Loucy (cell line): ENCODE measurements at regions not wholly inside any gene's neighbourhood (a gene's known extent, or its start where the extent isn't known, plus 50 kb on each side); places are given as distances from the start of the nearest gene placed in this dataset.

ENCODE experiments used
- H2AFZ ChIP-seq: fragments of 200-600 bp; sonication (generic); 2 replicates; pipeline ENCODE4 v1.6.0; 2016; ENCODE audit warnings: antibody characterized with exemption, mild to moderate bottlenecking, low read length, moderate library complexity
- H3F3A ChIP-seq: fragments of 200-600 bp; 2 replicates; pipeline ENCODE4 v1.6.0; 2016; ENCODE audit warnings: antibody characterized with exemption, low read depth, mild to moderate bottlenecking
- H3K27me3 ChIP-seq: fragments of 200-600 bp; sonication (generic); 2 replicates; pipeline ENCODE4 v1.6.1; 2014; ENCODE audit warnings: low read length, mild to moderate bottlenecking; ENCODE audit not compliant: insufficient read depth, poor library complexity, severe bottlenecking
- H3K36me3 ChIP-seq: fragments of 200-600 bp; sonication (generic); 2 replicates; pipeline ENCODE4 v1.6.1; 2016; ENCODE audit warnings: low read length; ENCODE audit not compliant: insufficient read depth
- H3K4me1 ChIP-seq: fragments of 200-600 bp; sonication (generic); 2 replicates; pipeline ENCODE4 v1.5.1; 2014; ENCODE audit warnings: low read length, mild to moderate bottlenecking; ENCODE audit not compliant: insufficient read depth, poor library complexity, severe bottlenecking
- H3K4me2 ChIP-seq: fragments of 200-600 bp; sonication (generic); 2 replicates; pipeline ENCODE4 v1.6.0; 2014; ENCODE audit warnings: antibody characterized with exemption, low read length, low read depth, mild to moderate bottlenecking; ENCODE audit not compliant: poor library complexity, severe bottlenecking
- H3K4me3 ChIP-seq: fragments of 200-600 bp; sonication (generic); 2 replicates; pipeline ENCODE4 v1.5.1; 2014; ENCODE audit warnings: low read length, mild to moderate bottlenecking, mixed read lengths; ENCODE audit not compliant: poor library complexity, severe bottlenecking
- H3K79me2 ChIP-seq: fragments of 200-600 bp; sonication (generic); 2 replicates; pipeline ENCODE4 v1.6.1; 2014; ENCODE audit warnings: low read length; ENCODE audit not compliant: insufficient read depth
- H3K9ac ChIP-seq: fragments of 200-600 bp; sonication (generic); 2 replicates; pipeline ENCODE4 v1.6.0; 2014; ENCODE audit warnings: mild to moderate bottlenecking, low read depth, low read length, moderate library complexity; ENCODE audit not compliant: poor library complexity, severe bottlenecking
- H3K9me2 ChIP-seq: fragments of 200-600 bp; sonication (generic); replicated peaks from 2 replicates; pipeline ENCODE4 v1.6.1; 2016; ENCODE audit warnings: low read depth, low read length, mixed read lengths
- H3K9me3 ChIP-seq: fragments of 200-600 bp; sonication (generic); 2 replicates; pipeline ENCODE4 v1.6.1; 2014; ENCODE audit warnings: mild to moderate bottlenecking, antibody characterized with exemption, low read length, low read depth; ENCODE audit not compliant: insufficient read depth
- H4K20me1 ChIP-seq: fragments of 200-600 bp; sonication (generic); 2 replicates; pipeline ENCODE4 v1.6.0; 2014; ENCODE audit warnings: antibody characterized with exemption, low read length, mild to moderate bottlenecking; ENCODE audit not compliant: insufficient read depth, poor library complexity, severe bottlenecking
- EZH2phosphoT487 ChIP-seq: fragments of 200-600 bp; IDR thresholded peaks from 2 replicates; pipeline ENCODE4 v1.6.1; 2018; ENCODE audit warnings: antibody characterized with exemption, mild to moderate bottlenecking, moderate library complexity, borderline replicate concordance
- TF ChIP-seq, protein P1 (sequence below): fragments of 200-600 bp; sonication (generic); conservative IDR thresholded peaks from 2 replicates; pipeline ENCODE4 v1.5.1; 2014; ENCODE audit warnings: mild to moderate bottlenecking, antibody characterized with exemption, low read length

DNA sequence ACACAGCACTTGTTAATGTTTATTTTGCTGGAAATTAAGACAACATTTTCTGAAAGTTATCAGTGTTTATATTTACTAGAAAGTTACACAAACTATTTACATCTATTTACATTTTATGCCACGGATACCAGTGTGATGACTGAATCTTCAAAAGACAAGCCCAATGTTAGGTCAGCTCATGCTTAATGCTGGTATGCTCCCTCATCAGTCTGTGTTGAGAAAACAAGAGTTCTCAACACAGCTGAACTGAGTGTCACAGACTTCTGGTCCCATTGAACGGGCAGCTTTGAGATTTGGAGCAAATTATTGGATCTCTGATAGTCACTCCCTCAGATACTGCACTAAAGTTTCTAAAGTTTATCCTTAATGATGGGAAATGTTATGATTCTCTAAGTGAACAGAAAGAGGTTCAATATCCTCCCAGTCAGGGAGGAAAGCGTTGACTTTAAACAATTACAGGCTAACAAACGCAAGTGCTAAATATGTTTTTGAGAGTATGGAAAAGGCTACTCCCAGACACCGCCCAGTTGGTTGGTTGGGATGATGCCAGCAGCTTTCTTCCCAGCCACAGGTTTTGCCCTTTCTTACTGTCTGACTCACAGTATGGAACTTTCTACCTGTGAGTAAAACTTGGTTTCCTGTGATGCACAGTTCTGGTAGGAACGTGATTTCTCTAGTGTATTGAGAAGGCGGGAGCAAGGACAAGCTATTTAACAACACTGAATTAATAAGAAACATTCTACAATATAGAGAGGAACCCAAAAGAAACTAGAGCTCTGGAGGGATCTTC lies 1293.6 kb upstream of the TENM3 start:
- Histone ChIP-seq H3K4me3 (no peak overlapping the region), H3K27me3 (no peaks in the 10 kb centered on the region), H2AFZ (no peak overlapping the region), H3K36me3 (no peaks in the 10 kb centered on the region), H4K20me1 (no peaks in the 10 kb centered on the region), H3K4me1 (no peaks in the 10 kb centered on the region), H3K9me2 (no peaks in the 10 kb centered on the region), H3K9me3 (no peaks in the 10 kb centered on the region), H3K4me2 (no peak overlapping the region), H3K9ac (no peak overlapping the region), H3F3A (no peaks in the 10 kb centered on the region), H3K79me2 (no peaks in the 10 kb centered on the region)
- TF ChIP-seq, protein P1, sequence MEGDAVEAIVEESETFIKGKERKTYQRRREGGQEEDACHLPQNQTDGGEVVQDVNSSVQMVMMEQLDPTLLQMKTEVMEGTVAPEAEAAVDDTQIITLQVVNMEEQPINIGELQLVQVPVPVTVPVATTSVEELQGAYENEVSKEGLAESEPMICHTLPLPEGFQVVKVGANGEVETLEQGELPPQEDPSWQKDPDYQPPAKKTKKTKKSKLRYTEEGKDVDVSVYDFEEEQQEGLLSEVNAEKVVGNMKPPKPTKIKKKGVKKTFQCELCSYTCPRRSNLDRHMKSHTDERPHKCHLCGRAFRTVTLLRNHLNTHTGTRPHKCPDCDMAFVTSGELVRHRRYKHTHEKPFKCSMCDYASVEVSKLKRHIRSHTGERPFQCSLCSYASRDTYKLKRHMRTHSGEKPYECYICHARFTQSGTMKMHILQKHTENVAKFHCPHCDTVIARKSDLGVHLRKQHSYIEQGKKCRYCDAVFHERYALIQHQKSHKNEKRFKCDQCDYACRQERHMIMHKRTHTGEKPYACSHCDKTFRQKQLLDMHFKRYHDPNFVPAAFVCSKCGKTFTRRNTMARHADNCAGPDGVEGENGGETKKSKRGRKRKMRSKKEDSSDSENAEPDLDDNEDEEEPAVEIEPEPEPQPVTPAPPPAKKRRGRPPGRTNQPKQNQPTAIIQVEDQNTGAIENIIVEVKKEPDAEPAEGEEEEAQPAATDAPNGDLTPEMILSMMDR, result no peak
- TF ChIP-seq EZH2phosphoT487, result no peak

DNA sequence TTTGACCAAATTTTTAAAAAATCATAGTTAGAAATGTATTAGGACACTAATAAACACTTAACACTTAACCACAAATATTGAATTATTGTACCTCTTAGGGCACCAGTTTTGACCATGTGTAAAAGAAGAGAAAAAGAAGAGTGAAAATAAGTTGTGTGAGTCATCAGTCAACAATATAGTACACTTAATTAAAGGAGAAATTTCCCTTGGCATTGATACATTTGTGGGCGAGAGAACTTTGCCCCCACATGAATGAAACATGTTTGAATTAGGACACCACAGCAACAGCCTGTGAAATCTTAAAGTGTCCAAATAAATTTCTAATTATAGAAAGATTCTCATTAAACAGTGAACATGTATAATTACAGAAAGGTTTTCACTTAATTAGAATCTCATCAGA lies 1292.8 kb upstream of the TENM3 start:
- H3K27me3 ChIP-seq, result no peaks in the 10 kb centered on the region
- no peaks in the 10 kb centered on the region for H3K79me2 ChIP-seq
- H3K4me3 ChIP-seq, result no peak overlapping the region
- H3K9ac ChIP-seq, result no peak overlapping the region
- no peak for TF ChIP-seq EZH2phosphoT487
- TF ChIP-seq, protein P1, result no peak
- no peaks in the 10 kb centered on the region for H3K9me3 ChIP-seq
- H3F3A ChIP-seq, result no peaks in the 10 kb centered on the region
- no peaks in the 10 kb centered on the region for H4K20me1 ChIP-seq
- no peak overlapping the region for H3K4me2 ChIP-seq
- H3K4me1 ChIP-seq, result no peaks in the 10 kb centered on the region
- no peak overlapping the region for H2AFZ ChIP-seq
- H3K36me3 ChIP-seq, result no peaks in the 10 kb centered on the region
- H3K9me2 ChIP-seq, result no peaks in the 10 kb centered on the region

DNA sequence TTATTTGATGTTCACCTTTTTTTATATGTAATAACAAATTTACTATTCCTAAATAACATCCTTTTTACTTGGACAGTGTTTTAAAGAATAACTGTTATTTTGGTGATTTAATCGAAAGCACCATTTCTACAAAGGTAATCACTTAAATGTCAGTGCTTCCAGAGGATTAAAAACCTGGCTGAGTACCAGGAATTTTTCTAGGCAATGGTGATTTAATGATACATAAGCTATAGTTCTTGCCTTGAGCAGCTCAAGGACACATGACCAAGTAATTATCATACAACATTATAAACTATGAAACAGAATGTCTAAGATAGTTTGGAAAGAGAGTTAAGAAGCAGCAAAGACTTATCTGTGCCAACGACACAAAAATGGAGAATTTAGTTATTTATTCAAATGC lies 1291.9 kb upstream of the TENM3 start:
- TF ChIP-seq EZH2phosphoT487, result no peak
- TF ChIP-seq, protein P1, result no peak
- H3K79me2 ChIP-seq, result no peaks in the 10 kb centered on the region
- no peaks in the 10 kb centered on the region for H4K20me1 ChIP-seq
- no peaks in the 10 kb centered on the region for H3K9me2 ChIP-seq
- H3K36me3 ChIP-seq, result no peaks in the 10 kb centered on the region
- H3F3A ChIP-seq, result no peaks in the 10 kb centered on the region
- H2AFZ ChIP-seq, result no peak overlapping the region
- H3K4me2 ChIP-seq, result no peak overlapping the region
- H3K9me3 ChIP-seq, result no peaks in the 10 kb centered on the region
- no peaks in the 10 kb centered on the region for H3K4me1 ChIP-seq
- no peak overlapping the region for H3K4me3 ChIP-seq
- no peak overlapping the region for H3K9ac ChIP-seq
- H3K27me3 ChIP-seq, result no peaks in the 10 kb centered on the region
